HFFc6 (cell line): ENCODE measurements at regions not wholly inside any gene's neighbourhood (a gene's known extent, or its start where the extent isn't known, plus 50 kb on each side); places are given as distances from the start of the nearest gene placed in this dataset.

Experiments
- DNase-seq: peaks from one replicate; pipeline ENCODE4 v3.0.0-alpha.2; 2018
- H3K27ac Mint-ChIP-seq: 2 replicates; pipeline ENCODE4 v1.8.0; 2020; ENCODE audit warnings: mild to moderate bottlenecking, mixed read lengths
- H3K27me3 Mint-ChIP-seq: 2 replicates; pipeline ENCODE4 v1.8.0; 2021; ENCODE audit warnings: mild to moderate bottlenecking, moderate library complexity, mixed read lengths; ENCODE audit not compliant: insufficient read depth
- H3K36me3 Mint-ChIP-seq: 2 replicates; pipeline ENCODE4 v1.8.0; 2021; ENCODE audit warnings: low read depth, mixed read lengths
- H3K4me1 Mint-ChIP-seq: 2 replicates; pipeline ENCODE4 v1.8.0; 2020; ENCODE audit warnings: low read depth, mixed read lengths
- H3K4me3 Mint-ChIP-seq: 2 replicates; pipeline ENCODE4 v1.8.0; 2020; ENCODE audit warnings: mild to moderate bottlenecking, moderate library complexity, mixed read lengths
- H3K9me3 Mint-ChIP-seq: 2 replicates; pipeline ENCODE4 v1.8.0; 2020; ENCODE audit warnings: mild to moderate bottlenecking, mixed read lengths
- TF ChIP-seq, protein P1 (sequence below): fragments of 200-600 bp; sonication (generic); IDR thresholded peaks from 2 replicates; pipeline ENCODE4 v1.5.0; 2021; ENCODE audit warnings: antibody characterized with exemption, mild to moderate bottlenecking

DNA sequence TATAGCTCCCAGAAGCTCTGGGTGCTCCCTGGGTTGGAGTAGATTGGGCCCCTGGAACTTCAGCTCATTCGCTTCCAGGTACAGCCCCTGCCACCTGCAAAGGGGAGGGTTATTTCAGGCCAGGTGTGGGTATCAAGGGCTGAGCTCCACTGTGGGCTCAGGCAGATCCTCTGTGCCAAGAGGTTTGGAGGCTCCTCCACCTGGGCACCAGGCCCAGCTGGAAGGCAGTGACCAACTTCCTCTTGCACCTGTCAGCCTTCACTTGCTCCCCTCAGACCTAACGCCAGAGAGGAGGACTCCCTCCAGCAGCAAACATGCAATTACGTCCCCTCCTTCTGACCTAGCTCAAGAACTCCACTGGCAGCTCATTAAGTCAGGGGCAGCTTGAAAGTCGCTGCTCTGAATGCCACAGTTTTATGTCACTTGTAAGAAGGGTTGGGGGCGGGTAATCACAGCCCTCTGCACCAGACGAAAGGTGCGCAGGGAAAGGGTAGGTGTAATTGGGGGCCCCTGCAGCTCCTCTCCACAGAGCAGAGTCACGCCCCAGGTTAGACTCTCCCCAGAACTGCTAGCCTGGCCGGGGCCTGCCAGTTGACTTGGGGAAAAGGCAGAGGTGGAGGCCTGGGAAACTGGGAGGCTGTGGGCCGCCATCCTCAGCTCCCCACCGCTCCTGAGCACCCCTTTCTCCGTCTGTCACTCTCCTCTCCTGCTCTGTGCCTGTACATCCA is 125.0 kb upstream of the TMPRSS2 start:
- TF ChIP-seq, protein P1, sequence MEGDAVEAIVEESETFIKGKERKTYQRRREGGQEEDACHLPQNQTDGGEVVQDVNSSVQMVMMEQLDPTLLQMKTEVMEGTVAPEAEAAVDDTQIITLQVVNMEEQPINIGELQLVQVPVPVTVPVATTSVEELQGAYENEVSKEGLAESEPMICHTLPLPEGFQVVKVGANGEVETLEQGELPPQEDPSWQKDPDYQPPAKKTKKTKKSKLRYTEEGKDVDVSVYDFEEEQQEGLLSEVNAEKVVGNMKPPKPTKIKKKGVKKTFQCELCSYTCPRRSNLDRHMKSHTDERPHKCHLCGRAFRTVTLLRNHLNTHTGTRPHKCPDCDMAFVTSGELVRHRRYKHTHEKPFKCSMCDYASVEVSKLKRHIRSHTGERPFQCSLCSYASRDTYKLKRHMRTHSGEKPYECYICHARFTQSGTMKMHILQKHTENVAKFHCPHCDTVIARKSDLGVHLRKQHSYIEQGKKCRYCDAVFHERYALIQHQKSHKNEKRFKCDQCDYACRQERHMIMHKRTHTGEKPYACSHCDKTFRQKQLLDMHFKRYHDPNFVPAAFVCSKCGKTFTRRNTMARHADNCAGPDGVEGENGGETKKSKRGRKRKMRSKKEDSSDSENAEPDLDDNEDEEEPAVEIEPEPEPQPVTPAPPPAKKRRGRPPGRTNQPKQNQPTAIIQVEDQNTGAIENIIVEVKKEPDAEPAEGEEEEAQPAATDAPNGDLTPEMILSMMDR: no peak
- peaks cover 2% of the 10 kb centered on the region for H3K27me3 Mint-ChIP-seq
- H3K4me1 Mint-ChIP-seq: peaks cover 53% of the 10 kb centered on the region
- peaks cover 10% of the 10 kb centered on the region for H3K36me3 Mint-ChIP-seq
- H3K4me3 Mint-ChIP-seq: no peak overlapping the region
- H3K27ac Mint-ChIP-seq: no peak overlapping the region
- no peak for DNase-seq
- peaks cover 16% of the 10 kb centered on the region for H3K9me3 Mint-ChIP-seq

DNA sequence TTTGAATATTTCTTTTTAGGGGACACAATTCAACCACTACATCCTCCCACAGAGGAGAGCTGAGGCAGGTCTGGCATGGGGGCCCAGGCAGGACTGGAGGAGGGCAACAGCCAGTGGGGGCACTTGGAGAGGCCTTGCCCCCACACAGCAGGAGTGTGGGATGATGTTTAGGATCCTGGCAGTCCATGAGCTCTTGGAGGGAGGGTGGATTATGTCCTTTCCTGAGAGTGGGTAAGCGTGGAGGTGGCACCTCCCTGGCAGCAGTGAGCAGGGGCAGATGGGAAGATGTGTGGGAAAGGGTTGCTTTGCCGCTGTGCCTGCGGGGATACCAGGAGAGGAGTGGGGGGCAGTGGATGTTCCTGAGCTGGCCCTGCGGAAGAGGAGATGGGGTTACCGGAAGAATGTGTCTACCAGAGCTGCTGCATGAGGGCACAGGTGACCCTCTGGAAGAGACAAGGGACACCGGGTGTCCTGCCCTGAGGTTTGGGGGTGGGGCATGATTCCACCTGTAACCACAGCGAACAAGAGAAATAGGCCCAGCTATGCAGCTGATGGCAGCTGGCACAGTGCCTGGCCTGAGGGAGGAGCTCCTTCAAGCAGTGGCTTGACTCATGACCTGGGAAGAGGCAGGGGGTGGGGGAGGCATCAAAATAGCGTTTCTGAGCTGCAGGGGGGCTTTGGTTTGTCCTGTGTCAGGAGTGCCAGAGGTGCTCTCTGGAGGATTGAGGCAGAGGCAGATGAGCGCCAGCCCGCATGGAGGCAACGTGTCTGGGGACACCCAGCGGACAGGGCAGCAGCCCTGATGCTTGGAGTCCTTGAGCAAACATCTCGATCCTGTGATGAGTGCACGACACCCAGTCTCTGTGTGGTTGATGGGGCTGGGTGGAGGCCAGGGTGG is 123.9 kb upstream of the TMPRSS2 start:
- no peak for DNase-seq
- TF ChIP-seq, protein P1: no peak
- Mint-ChIP-seq H3K4me3 (no peak overlapping the region; the same call in 1 of the 2 replicates), H3K36me3 (0 out of 2 replicates have a peak, but pooled peaks cover 8% of the 10 kb centered on the region), H3K27ac (peak overlapping the region; percentile 60), H3K27me3 (peaks cover 2% of the 10 kb centered on the region), H3K9me3 (peaks cover 13% of the 10 kb centered on the region), H3K4me1 (peaks cover 53% of the 10 kb centered on the region)

DNA sequence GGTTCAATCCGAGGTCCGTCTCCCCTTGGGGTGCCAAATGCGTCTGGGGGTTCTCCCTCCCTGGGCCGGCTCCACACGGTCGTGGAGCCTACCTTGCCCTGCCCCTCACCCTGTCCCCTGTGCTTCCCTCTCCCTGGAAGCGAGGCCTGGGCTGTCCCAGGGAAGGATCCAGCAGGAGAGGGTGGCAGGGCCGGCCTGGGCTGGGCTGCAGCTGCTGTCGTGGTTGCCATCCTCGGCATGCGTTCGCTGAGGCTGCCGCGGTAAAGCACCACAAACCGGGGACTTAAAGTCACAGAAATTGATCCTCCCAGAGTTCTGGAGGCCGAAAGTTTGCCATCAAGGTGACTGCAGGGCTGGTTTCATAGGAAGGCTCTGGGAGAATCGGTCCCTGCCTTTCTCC is 123.0 kb upstream of the TMPRSS2 start:
- H3K4me1 Mint-ChIP-seq: peaks cover 52% of the 10 kb centered on the region
- H3K27ac Mint-ChIP-seq: peak overlapping the region; percentile 91
- DNase-seq: no peak
- H3K27me3 Mint-ChIP-seq: peaks cover 4% of the 10 kb centered on the region
- peaks cover 13% of the 10 kb centered on the region for H3K9me3 Mint-ChIP-seq
- 0 out of 2 replicates have a peak, but pooled peaks cover 8% of the 10 kb centered on the region for H3K36me3 Mint-ChIP-seq
- no peak overlapping the region for H3K4me3 Mint-ChIP-seq
- TF ChIP-seq, protein P1: no peak

DNA sequence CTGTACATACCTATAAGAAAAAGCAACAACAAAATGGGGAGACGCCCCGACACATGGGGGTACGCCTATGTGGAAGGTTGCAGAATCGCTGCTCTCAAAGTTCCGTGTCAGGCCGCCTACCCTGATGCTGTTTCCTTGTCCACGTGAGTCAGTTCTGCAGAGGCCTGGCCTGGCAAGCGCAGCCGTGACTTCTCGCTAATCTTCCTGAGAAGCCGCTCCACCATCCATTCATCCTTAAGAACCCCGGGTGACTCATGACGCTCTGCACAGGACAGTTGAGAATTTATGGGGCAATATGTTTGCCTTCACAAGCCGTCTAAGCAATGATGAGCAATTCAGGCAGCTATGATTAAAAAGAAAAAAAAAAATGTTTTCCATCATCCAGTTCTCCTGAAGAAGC is 122.3 kb upstream of the TMPRSS2 start:
- TF ChIP-seq, protein P1: no peak
- peak overlapping the region; percentile 91 for H3K27ac Mint-ChIP-seq
- 0 out of 2 replicates have a peak, but pooled peaks cover 8% of the 10 kb centered on the region for H3K36me3 Mint-ChIP-seq
- DNase-seq: peak; percentile 98
- H3K4me1 Mint-ChIP-seq: peaks cover 46% of the 10 kb centered on the region
- peaks cover 13% of the 10 kb centered on the region for H3K9me3 Mint-ChIP-seq
- peak overlapping the region; percentile 70 for H3K4me3 Mint-ChIP-seq
- peaks cover 5% of the 10 kb centered on the region for H3K27me3 Mint-ChIP-seq

DNA sequence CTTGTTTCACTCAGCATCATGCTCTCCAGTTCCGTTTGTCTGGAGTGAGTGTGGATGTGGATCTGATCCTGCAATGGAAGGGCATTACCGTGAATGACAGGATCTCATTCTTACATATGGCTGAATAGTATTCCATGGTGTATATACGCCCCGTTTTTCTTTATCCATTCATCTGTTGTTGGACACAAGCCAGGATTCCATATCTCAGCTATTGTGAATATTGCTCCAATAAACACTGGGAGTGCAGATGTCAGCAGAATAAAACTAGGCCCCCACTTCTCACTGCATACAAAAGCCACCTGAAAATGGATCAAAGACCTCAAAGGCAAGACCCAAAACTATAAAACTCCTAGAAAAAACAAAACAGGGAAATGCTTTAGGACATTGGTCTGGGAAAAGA is 120.3 kb upstream of the TMPRSS2 start:
- Mint-ChIP-seq H3K4me1 (peaks cover 36% of the 10 kb centered on the region), H3K9me3 (peaks cover 13% of the 10 kb centered on the region), H3K27ac (no peak overlapping the region; the same call in 1 of the 2 replicates), H3K36me3 (0 out of 2 replicates have a peak, but pooled peaks cover 8% of the 10 kb centered on the region), H3K4me3 (no peak overlapping the region), H3K27me3 (peaks cover 5% of the 10 kb centered on the region)
- no peak for DNase-seq
- TF ChIP-seq, protein P1: no peak
